ENCODE measurements at regions not wholly inside any gene's neighbourhood (a gene's known extent, or its start where the extent isn't known, plus 50 kb on each side); places are given as distances from the start of the nearest gene placed in this dataset.

- DNase-seq, result no peak
- H3K27me3 ChIP-seq (ENCODE audit: control insufficient read depth, insufficient read depth, low read length), result no peaks in the 10 kb centered on the region
- intact Hi-C loops (cut with DNase I), result no loop called here
- no peak overlapping the region for H3K4me3 ChIP-seq (ENCODE audit: low read length in 3 of 3)
- no peaks in the 10 kb centered on the region for H3K36me3 ChIP-seq (ENCODE audit: control insufficient read depth in 2 of 3, insufficient read depth in 3 of 3, low read length in 3 of 3)
- no peak overlapping the region for H3K27ac ChIP-seq (ENCODE audit: low read depth in 2 of 2, low read length in 2 of 2)
- no peaks in the 10 kb centered on the region for H3K9me3 ChIP-seq (ENCODE audit: control insufficient read depth in 2 of 3, insufficient read depth in 1 of 3, low read length in 3 of 3)
- no peak for TF ChIP-seq CTCF (IDR thresholded peaks at IDR 0.05; ENCODE audit: borderline replicate concordance, extremely low read depth, insufficient read depth)
- no peak for FAIRE-seq
- no peaks in the 10 kb centered on the region for H3K4me1 ChIP-seq (ENCODE audit: control insufficient read depth in 2 of 3, insufficient read depth in 2 of 3, low read depth in 1 of 3, low read length in 3 of 3)
- no peak overlapping the region for H3K9ac ChIP-seq (ENCODE audit: low read length in 3 of 3)
Measured at GRCh38 chr4:81343046-81343445, 128.0 kb upstream of the PRKG2 start.

- Histone ChIP-seq H3K36me3 (ENCODE audit: control insufficient read depth in 2 of 3, insufficient read depth in 3 of 3, low read length in 3 of 3) (no peaks in the 10 kb centered on the region), H3K27ac (ENCODE audit: low read depth in 2 of 2, low read length in 2 of 2) (no peak overlapping the region), H3K4me3 (ENCODE audit: low read length in 3 of 3) (no peak overlapping the region), H3K9me3 (ENCODE audit: control insufficient read depth in 2 of 3, insufficient read depth in 1 of 3, low read length in 3 of 3) (no peaks in the 10 kb centered on the region), H3K27me3 (ENCODE audit: control insufficient read depth, insufficient read depth, low read length) (no peaks in the 10 kb centered on the region), H3K4me1 (ENCODE audit: control insufficient read depth in 2 of 3, insufficient read depth in 2 of 3, low read depth in 1 of 3, low read length in 3 of 3) (no peaks in the 10 kb centered on the region), H3K9ac (ENCODE audit: low read length in 3 of 3) (no peak overlapping the region)
- intact Hi-C loops (cut with DNase I), result no loop called here
- no peak for TF ChIP-seq CTCF (IDR thresholded peaks at IDR 0.05; ENCODE audit: borderline replicate concordance, extremely low read depth, insufficient read depth)
- DNase-seq, result no peak
- FAIRE-seq, result no peak
Measured at GRCh38 chr4:81337211-81337610, 122.2 kb upstream of the PRKG2 start.

GRCh38 chr4:81335122-81335912 lies 120.3 kb upstream of the PRKG2 start:
- no peak overlapping the region for H3K27ac ChIP-seq (ENCODE audit: low read depth in 2 of 2, low read length in 2 of 2)
- DNase-seq, result no peak
- no peak for FAIRE-seq

More at GRCh38 chr4:81335122-81335912, 120.3 kb upstream of the PRKG2 start:
- H3K9me3 ChIP-seq (ENCODE audit: control insufficient read depth in 2 of 3, insufficient read depth in 1 of 3, low read length in 3 of 3), result no peaks in the 10 kb centered on the region
- H3K4me3 ChIP-seq (ENCODE audit: low read length in 3 of 3), result no peak overlapping the region
- no peaks in the 10 kb centered on the region for H3K4me1 ChIP-seq (ENCODE audit: control insufficient read depth in 2 of 3, insufficient read depth in 2 of 3, low read depth in 1 of 3, low read length in 3 of 3)
- TF ChIP-seq CTCF (IDR thresholded peaks at IDR 0.05; ENCODE audit: borderline replicate concordance, extremely low read depth, insufficient read depth), result no peak
- intact Hi-C loops (cut with DNase I), result no loop called here
- H3K9ac ChIP-seq (ENCODE audit: low read length in 3 of 3), result no peak overlapping the region
- H3K27me3 ChIP-seq (ENCODE audit: control insufficient read depth, insufficient read depth, low read length), result no peaks in the 10 kb centered on the region
- H3K36me3 ChIP-seq (ENCODE audit: control insufficient read depth in 2 of 3, insufficient read depth in 3 of 3, low read length in 3 of 3), result no peaks in the 10 kb centered on the region
